NCI-H526 (cell line): ENCODE measurements at regions not wholly inside any gene's neighbourhood (a gene's known extent, or its start where the extent isn't known, plus 50 kb on each side); places are given as distances from the start of the nearest gene placed in this dataset.
"Not testable (repeated sequence)": the region's sequence is repeated elsewhere in the genome, so short reads cannot be mapped to it uniquely, and the experiment has no call there.

Source experiments
- DNase-seq, 2 experiments: peaks; one replicate each; lab custom pipeline; 2025; lab: John Stamatoyannopoulos, UW

DNA sequence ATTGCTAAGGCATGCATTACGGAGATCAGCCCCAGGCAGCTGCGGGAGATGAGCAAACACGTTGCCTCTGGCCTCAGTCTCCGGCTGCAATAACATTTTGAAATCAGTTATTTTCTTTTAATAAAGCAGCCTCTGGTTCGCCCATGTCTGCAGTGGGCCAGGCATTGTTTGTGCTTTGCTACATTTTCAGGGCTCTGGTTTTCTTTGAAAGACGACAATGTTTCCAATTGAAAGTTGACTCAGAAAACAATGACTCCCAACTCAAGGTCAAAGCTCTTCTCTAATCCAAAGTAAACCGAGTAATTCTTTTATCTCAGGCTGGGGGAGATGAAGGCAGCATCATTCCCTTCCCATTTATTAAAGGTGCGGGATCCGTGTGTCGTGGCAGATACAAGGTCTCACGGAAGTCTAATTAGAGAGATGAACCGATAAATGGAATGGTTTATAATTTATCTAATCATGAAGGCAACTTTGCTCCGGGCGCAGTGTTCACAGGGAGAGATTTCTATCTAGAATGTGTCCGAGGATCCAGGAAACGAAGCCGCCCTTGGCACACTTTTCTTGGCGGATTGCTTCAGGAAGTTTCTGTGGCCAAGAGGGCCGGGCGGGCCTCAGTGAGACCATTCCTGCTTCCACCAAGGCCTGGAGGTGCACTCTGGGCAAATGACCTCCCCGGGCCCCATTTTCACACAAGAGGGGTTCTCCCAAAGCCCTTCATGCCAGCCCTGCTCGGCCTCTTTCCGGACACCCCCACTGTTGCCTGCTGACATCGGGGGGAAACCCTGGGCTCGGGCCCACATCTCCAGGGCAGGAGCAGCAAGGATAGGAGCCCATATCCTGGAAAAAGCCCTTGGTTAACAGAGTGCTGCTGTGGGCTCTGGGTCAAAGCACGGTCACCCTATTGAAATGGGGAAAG lies 811.4 kb downstream of the BRD1 start:
- no peak for DNase-seq

DNA sequence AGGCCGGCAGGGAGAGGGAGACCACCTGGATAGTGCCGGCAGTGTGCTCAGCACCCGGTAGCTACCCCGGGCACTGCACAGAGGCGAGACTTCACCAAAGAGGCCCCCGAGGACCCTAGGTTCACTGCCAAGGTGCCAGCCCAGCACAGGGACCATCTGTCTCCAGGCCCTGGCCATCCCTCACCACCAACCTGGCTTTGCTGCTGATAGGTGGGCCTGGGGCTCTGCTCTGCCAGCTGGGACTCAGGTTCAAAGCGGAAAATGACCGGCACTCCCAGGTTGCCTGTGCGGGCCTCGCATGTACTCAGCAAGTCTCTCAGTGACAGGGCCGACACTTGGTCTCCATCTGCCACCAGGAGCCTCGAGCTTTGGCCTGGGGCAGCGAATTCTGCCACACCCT lies 812.2 kb downstream of the BRD1 start:
- no peak for DNase-seq

DNA sequence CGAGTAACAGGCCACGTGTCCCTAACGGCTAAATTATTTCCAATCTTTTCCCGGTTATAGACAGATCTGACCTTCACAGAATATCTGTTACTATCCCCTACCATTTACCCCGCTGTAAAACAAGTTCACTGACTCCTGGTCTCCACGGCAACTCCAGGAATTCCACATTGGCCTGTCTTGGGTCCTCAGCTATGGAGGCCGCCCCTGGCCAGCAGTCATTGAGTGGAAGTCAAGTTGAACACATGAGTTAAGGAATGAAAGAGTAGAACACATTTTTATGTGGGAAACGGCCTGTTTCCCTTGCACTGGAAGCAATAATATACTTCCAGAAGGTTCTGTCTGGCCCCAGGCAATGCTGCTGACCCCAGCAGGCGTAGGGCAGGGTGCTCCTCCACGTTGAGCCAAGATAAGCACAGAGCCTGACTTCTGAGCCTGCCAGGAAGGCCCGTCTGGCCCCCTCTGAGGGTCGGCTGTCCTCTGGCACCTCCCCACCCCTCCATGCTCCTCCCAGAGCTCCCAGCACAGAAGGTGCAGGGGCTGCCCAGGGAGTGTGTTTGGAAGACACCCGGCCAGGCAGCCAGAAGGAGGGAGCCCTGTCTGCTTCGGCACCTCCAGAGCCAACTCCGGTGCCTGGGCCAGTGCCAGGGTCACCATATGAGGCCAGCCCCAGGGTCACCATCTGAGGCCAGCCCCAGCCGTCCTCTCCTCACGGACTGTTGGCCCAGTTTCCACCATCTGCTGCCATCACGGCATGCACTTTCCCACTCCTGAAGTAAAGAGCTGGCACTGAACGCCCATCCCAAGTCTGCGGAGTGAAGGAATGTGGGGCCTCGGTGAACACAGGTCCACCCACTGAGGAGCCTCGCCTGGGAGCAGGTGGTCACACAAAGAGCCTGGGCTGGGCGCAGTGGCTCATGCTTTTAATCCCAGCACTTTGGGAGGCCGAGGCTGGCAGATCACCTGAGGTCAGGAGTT lies 813.2 kb downstream of the BRD1 start:
- DNase-seq = no peak

DNA sequence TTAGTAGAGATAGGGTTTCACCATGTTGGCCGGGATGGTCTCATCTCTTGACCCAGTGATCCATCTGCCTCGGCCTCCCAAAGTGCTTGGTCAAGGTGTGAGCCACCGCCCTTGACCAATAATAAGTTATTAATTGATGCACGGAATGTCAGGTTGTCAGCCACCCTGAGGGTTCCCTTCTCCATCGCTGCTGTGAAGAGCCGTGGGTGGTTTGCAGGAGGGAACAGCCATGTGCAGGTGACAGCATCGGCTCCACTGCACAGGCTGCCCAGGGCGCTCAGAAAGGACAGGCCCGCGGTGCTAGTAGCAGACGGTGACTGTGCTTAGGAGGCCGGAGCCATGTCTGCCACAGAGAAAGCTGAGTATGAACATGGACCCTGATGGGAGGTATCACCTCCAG lies 814.0 kb downstream of the BRD1 start:
- DNase-seq = no peak

DNA sequence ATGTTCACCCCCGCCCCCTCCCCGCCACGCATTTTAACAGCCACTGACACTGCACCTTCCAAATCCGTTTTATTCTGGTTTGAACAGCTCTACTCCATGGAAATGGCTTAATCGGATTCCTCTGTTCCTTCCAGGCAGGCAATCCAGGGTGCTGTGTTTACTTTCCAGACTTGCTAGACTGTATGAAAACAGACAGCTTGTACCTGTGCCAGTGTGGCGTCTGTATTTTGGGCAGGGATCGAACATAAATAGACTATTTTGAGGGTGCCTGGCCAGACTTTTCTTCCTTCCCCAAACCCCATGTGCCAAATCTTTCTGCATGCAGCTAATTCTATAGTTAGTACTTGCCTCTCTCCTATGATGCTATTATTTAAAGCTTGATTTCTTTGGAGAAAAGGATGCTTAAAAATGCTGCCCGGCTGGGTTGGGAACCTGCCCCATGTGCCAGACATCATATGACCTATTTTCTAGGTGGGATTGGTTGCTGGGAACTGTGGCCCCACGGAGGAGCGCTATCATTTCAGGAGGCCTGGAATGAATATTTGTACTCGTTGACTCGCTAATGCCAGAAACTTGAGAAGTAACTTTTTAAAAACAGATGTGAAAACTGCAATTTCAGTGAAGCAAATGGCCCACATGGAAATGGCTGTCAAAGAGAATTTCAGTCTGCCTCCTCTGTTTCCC lies 814.8 kb downstream of the BRD1 start:
- DNase-seq = no peak

DNA sequence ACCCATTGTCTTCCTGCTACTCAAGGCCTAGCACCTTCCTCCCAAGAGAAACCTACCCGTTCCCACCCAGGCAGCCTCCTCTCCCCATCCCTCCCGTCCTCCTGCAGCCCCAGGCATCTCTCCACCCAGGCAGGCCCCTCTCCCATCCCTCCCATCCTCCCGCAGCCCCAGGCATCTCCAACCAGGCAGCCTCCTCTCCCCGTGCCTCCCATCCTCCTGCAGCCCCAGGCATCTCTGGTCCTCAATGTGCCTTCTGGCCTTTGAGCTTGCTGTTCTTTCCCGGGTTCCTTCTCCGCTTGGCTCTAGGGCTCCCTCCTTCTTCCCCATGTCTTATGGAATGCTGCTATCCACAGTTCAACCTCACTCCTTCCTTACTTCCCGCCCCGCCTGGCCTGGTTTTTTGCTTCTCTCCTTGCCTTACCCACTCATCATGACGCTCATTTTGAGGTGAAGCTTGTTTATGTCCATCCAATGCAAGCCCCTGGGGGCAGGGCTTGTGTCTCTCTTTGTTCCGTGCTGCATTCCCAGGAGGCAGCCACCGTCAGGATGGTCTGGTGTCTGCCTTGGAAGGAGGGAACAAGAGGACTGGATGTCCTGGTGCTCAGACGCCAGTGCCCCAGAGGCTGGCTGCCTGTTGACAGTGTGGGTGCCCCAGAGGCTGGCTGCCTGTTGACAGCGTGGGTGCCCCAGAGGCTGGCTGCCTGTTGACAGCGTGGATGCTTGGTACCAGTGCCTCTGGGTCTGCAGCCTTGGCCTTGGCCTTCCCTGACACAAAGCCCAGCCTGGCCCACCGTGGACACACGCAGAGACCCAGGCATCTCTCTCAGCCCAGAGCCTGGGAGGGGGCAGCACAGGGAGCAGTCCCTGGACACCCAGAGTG lies 815.7 kb downstream of the BRD1 start:
- DNase-seq = no peak

DNA sequence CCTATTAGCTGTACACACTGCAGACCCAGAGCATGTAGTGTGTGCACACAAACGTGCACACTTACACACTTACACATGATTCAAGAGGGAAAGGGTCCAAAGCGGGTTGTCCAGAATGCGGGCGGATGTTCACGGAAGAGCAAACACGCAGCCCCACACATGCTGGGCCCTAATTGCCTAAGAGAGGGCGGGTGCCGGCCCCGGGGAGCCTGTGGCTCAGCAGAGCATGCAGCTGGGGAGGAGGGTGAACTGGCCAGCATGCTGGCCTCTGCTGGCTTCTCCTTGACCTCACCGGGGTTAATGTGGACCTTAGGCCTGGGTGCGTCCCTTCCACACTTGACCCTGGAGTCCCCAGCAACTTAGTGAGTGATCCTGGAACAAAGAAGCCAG lies 816.3 kb downstream of the BRD1 start:
- DNase-seq = no peak

DNA sequence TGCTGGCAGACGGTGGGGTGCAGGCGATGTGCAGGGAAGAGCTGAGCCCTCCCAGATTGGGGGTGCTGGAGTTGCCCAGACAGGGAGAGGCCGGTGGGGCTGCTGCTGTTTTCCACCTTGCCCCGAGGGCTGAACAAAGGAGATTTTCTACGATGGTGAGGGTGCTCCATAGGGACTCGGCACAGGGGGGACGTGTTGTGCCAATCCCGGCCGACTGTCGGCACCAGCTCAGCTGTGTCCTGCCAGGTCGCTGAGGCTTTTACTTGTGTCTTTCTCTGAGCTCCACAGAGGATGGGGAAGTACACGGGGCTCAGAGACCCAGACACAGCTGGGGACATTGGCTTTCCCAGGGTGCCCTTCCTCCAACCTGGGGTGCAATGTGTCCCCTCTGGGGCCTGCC lies 816.8 kb downstream of the BRD1 start:
- DNase-seq = no peak

DNA sequence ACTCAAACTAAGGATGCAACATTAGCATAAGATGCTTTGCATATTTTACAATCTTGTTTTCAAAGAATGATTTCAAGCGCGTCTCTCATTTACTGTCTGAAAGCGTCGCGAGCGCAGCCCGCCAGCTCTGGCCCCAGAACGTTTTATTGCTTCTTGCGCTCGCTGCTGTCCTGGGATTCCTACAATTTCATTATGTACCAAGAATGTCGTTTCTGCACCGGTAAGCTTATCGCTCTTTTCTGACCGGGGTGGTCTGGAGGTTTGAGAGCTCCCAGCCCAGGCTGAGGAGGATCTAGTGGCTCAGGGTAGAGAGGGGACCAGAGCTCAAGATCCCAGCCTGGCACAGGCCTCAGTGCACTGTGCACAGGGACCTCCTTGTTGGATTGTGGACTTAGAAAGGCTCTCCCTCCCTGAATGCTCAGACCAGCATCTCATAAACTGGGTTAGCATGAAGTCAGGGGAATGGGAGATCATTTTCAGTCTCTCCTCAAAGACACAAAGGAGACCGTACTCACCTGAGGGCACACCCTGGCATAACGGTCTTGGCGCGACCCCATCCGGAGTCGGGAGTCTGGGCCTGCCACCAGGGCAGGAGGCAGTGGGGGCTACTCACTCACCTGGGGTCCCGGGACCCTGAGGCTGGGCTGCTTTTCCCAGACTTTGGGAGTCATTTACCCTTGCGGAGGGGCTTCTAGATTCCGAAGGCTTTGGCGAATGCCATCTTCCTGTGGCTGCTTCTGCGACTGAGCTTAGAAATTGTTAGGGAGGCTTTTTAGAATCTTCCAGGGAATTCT lies 817.4 kb downstream of the BRD1 start:
- peak; percentile 5 to 9 for DNase-seq

DNA sequence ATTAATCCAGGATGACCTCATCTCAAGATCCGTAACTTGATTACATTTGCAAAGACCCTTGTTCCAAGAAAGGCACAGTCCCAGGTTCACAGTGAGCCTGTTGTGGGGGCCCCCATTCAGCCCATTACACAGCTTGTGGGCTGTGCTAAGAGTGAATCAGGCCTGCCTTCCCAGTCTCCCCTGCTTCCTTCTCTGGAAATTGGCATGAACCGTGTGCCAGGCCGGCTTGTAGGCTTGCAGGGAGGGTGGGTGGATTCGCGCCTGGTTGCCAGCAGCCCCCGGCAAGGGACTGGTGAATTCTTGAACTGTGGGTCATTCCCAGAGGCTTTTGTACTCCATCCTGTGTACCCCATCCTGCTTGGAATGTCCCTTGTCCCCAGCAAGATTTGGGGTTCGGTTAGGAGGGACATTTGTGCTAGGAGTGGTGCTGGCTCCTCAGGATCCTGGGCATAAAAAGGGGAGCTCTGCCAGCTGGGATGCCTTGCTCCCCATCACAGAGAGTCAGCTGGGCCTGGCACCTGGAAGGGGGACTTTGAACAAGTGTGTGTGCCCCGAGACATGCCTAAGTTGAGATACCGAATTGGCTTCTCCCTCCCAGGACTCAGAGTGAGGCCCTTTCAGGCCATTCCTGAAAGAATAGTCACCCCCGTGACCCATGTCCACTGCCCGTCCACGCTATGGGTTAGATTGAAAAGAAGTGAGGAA lies 818.2 kb downstream of the BRD1 start:
- DNase-seq = no peak

DNA sequence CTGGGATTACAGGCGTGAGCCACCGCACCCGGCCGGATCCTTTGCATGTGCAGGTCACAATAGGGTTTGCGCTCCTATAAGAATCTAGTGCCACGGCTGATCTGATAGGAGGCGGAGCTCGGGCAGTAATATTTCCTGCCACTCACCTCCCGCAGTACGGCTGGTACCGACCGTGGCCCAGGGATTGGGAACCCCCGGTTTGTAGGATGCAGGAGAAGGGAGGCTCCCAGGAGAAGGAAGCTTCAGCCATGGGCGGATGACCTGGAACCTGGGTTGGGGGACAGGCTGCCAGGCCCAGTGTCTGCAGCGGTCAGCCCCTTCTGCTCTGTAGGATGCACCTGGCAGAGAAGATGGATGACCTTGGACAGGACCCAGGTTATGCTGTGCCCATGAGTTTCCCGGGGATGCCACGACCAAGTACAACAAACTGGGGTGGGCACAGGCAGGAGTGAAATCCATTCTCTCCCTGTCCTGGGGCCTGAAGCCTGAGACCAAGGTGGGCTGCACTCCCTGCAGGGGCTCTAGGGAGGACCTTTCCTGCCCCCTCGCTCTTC lies 818.9 kb downstream of the BRD1 start:
- DNase-seq = no peak

DNA sequence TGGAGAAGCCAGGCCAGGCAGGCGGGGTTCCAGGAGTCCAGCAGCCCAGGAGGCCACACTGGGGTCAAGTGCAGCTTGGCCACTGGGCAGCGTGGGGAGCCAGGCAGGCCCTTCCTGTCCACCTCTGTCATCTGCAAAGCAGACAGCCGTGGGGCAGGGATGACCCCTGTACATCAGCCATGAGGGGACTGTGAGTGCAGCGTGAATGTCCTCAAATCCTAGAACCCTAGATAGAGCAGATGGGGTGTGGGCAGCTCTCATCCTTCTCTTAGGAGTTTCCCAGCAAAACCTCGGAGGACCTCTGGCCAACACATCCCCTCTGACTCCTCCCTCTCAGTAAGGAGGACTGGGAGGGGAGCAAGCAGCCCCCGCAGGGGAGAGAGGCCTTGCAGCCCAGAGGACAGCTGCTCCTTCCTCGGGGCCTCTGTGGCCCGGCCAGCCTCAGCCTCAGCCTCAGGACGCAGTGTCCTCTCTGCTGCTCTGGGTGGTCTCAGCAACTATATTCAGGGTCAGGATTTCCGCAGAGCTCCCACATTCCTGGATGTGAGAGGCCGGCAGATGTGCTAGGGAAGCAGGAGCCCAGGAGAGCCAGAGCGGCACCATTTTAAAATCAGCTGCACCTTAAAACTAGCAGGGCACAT lies 820.5 kb downstream of the BRD1 start:
- DNase-seq = no peak

DNA sequence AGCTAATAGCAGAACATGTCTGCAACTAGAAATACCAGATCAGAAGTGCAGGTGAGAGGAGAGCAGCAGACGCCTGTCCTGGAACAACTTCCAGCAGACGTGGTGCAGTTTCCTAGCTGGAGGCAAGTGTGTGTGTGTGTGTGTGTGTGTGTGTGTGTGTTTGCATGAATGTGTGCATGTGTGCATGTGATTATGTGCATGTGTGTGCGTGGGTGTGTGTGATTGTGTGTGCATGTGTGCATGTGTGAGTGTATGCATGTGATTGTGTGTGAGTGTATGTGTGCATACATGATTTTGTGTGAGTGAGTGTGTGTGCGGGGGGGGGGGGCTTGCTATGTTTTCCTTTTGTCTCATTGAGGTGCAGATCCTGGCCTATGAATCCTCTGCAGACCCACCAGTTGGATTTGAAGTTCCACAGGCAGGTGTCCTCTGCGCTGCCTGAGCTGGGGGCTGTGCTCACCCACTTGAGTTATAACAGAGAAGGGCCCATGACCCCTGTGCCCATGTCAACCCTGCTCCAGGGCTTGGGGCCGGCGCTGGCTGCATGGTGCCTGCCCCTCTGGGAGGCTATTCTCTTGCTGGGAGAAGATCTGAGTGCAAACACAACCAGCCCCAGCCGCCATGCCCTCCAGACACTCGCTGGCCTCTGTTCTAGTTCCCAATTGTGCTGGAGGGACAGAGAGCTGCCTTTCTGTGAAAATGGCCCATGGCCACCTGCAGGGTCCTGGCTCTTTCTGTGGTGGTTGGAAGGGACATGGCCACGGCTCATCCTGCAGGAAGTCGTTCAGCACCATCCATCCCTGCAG lies 821.3 kb downstream of the BRD1 start:
- DNase-seq = no peak

DNA sequence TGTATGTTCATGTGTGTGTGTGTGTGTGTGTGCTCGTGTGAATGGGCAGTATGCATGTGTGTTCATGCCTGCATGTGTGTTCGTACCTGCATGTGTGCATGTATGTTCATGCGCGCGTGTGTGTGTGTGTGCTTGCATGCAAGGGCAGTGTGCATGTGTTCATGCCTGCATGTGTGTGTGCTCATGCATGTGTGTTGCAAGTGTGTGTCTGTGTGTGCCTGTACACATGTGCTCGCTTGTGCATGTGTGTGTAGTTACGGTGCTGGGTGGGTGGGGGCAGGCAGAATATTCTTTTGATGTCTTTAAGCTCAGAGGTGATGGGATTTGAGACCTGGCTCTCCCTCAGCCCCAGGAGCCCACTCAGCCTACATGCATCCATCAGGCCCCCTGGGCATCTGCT lies 822.1 kb downstream of the BRD1 start:
- DNase-seq = no peak

DNA sequence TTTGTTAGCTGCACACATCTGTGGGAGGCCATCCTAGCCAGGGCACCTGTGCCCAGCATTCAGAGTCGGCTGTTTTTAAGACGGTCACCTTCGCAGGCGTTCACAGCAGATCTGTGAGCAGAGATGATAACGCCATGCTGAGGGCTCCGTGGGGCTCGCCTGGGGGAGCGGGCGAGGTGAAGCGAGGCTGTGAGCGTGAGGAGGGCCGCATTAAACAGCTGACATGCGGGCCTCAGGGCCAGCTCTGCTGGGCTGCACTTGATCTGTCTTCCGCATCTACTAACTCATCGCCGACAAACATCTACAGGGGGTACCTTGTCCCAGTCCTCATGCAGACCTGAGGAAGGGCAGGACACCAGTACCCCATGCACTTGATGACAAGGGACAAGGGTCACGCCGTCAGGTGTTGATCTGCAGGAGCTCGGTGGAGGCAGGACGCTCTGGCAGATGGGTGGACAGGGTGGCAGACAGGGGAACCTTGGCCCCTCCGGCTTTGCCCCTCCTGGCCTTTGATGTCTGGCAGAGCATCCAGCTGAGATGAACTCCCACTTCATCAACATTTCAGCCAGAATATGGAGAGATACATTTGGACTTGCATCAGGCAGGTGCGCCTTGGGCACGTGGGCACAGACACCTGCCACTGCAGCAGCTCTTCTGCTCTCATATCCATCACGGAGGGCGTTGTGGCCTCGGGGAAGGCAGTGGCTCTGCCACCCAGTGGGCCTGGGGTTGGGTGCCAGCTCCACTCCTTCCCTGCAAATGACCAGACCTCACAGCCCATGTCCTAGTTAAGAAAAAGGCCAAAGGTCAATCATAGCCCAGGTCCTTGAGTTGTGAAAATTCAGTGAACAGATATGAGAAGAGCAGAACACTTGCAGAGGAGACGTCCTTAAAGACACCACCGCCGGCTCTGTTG lies 822.9 kb downstream of the BRD1 start:
- no peak for DNase-seq

DNA sequence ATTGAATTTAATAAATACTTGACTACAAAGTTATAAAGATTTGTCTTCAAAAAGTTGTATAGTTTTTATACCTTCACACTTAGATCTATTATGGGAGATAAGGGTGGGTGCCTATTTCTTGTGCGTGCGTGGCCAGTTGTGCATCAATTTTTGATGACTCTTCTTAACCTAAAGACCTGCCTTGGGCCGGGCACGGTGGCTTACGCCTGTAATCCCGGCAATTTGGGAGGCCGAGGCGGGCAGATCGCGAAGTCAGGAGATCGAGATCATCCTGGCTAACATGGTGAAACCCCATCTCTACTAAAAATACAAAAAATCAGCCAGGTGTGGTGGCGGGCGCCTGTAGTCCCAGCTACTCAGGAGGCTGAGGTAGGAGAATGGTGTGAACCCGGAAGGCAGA lies 830.1 kb downstream of the BRD1 start:
- DNase-seq = not testable (repeated sequence)

DNA sequence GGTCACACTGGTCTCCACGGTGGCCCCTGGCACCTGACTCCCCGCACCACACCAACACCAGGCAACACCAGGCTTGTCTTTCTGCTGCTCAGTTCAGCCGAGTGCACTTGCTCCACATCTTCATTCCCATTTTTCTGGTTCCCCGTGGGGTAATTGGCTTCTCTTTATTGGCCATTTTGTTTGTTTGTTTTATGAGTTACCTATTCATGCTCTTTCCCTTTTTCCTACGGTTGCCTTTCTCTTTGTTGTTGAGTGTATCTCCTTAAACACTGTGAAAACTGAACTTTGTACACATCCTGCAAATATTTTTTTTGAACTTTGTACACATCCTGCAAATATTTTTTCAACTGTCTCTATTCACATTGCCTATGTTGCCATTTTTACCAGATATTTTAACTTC lies 834.0 kb downstream of the BRD1 start:
- no peak for DNase-seq
